Endothelial cell of umbilical vein (primary cell): ENCODE measurements at regions not wholly inside any gene's neighbourhood (a gene's known extent, or its start where the extent isn't known, plus 50 kb on each side); places are given as distances from the start of the nearest gene placed in this dataset.

Experiments
- BruUV-seq: library from RNA; stranded (reverse); fragments of 400-500 nt; replicated peaks from 2 replicates; lab custom pipeline; 2021; lab: Mats Ljungman, UMichigan
- CTCF ChIA-PET: fragments of 300-600, 350-600 bp; sonication (Branson Sonifier 250); formaldehyde crosslinking; loops from one replicate; lab custom pipeline; 2021; ENCODE audit warnings: antibody characterized with exemption, inconsistent platforms; lab: Charles Lee
- POLR2A ChIA-PET: fragments of 300-600, 350-600 bp; sonication (Branson Sonifier 250); formaldehyde crosslinking; loops from one replicate; lab custom pipeline; 2021; ENCODE audit warnings: antibody characterized with exemption, inconsistent platforms; lab: Charles Lee
- DNase-seq: peaks from one replicate; pipeline ENCODE4 v3.0.0-alpha.2; 2011; ENCODE audit warnings: low read depth, low spot score
- FAIRE-seq: peaks from 2 replicates; lab custom pipeline; 2011; peaks lifted over from hg19 to GRCh38; lab: Jason Lieb, UNC
- H2AFZ ChIP-seq: 2 replicates; pipeline ENCODE4 v1.6.0; 2012; ENCODE audit warnings: low read depth, low read length, control low read depth, inconsistent platforms
- H3K27ac ChIP-seq: 2 replicates; pipeline ENCODE4 v1.5.1; 2011; ENCODE audit warnings: low read depth, mild to moderate bottlenecking, control low read depth, low read length, moderate library complexity; ENCODE audit not compliant: insufficient read depth
- H3K27me3 ChIP-seq, 2 experiments: 2 replicates each; pipeline versions ENCODE4 v1.6.0 to v1.6.1; 2011; ENCODE audit warnings: low read length in 2 of 2, mixed read lengths in 1 of 2; ENCODE audit not compliant: control insufficient read depth in 2 of 2, insufficient read depth in 2 of 2
- H3K36me3 ChIP-seq, 2 experiments: 2 replicates in 1 of 2; 3 replicates in 1 of 2; pipeline ENCODE4 v1.5.1; 2011; ENCODE audit warnings: low read length in 2 of 2, mild to moderate bottlenecking in 1 of 2, moderate library complexity in 1 of 2; ENCODE audit not compliant: control insufficient read depth in 2 of 2, insufficient read depth in 2 of 2; ENCODE audit errors: extremely low read depth in 1 of 2
- H3K4me1 ChIP-seq: 3 replicates; pipeline ENCODE4 v1.5.1; 2011; ENCODE audit warnings: mild to moderate bottlenecking, low read length; ENCODE audit not compliant: control insufficient read depth, insufficient read depth; ENCODE audit errors: extremely low read depth
- H3K4me2 ChIP-seq: 2 replicates; pipeline ENCODE4 v1.6.1; 2011; ENCODE audit warnings: low read length, control low read depth, mixed read lengths; ENCODE audit not compliant: insufficient read depth
- H3K4me3 ChIP-seq, 3 experiments: fragments of 200-600 bp in 1 of 3; sonication (generic), shearing (Covaris generic) in 1 of 3; replicated peaks in 1 of 3; 2 replicates each; pipeline ENCODE4 v1.5.1; 2011 to 2016; ENCODE audit warnings: control low read depth in 3 of 3, low read length in 3 of 3, mild to moderate bottlenecking in 2 of 3, inconsistent platforms in 1 of 3, low read depth in 1 of 3, moderate library complexity in 1 of 3; ENCODE audit not compliant: insufficient read depth in 1 of 3
- H3K79me2 ChIP-seq: 2 replicates; pipeline ENCODE4 v1.6.0; 2012; ENCODE audit warnings: low read length, inconsistent platforms; ENCODE audit not compliant: control insufficient read depth, insufficient read depth
- H3K9ac ChIP-seq: replicated peaks from 2 replicates; pipeline ENCODE3; 2011; ENCODE audit warnings: low read length, control low read depth; ENCODE audit not compliant: insufficient read depth; ENCODE audit errors: extremely low read depth
- H3K9me1 ChIP-seq: replicated peaks from 3 replicates; pipeline ENCODE4 v1.6.0; 2011; ENCODE audit warnings: mild to moderate bottlenecking, low read length; ENCODE audit not compliant: control insufficient read depth, insufficient read depth; ENCODE audit errors: extremely low read depth
- H3K9me3 ChIP-seq: replicated peaks from 2 replicates; pipeline ENCODE4 v1.5.1; 2012; ENCODE audit warnings: low read length, inconsistent platforms; ENCODE audit not compliant: control insufficient read depth, insufficient read depth
- H4K20me1 ChIP-seq: replicated peaks from 2 replicates; pipeline ENCODE3; 2011; ENCODE audit warnings: mild to moderate bottlenecking, low read length; ENCODE audit not compliant: control insufficient read depth, insufficient read depth; ENCODE audit errors: extremely low read depth
- EZH2 ChIP-seq: IDR thresholded peaks from 2 replicates; pipeline ENCODE4 v1.6.1; 2012; ENCODE audit warnings: borderline replicate concordance, low read depth, mild to moderate bottlenecking, moderate library complexity, low read length, inconsistent platforms; ENCODE audit not compliant: severe bottlenecking
- FOS ChIP-seq: IDR thresholded peaks from 2 replicates; pipeline ENCODE4 v1.6.1; 2011; ENCODE audit warnings: mild to moderate bottlenecking, low read length, moderate library complexity, borderline replicate concordance; ENCODE audit not compliant: insufficient read depth
- GATA2 ChIP-seq: IDR thresholded peaks from 2 replicates; pipeline ENCODE4 v1.7.0; 2011; ENCODE audit warnings: low read depth, mild to moderate bottlenecking, moderate library complexity, mixed read lengths, low read length; ENCODE audit not compliant: insufficient read length, insufficient read depth
- JUN ChIP-seq: IDR thresholded peaks from 2 replicates; pipeline ENCODE4 v1.6.1; 2011; ENCODE audit warnings: borderline replicate concordance, low read depth; ENCODE audit not compliant: insufficient read length, insufficient read depth
- MAX ChIP-seq: IDR thresholded peaks from 2 replicates; pipeline ENCODE4 v1.6.1; 2011; ENCODE audit not compliant: insufficient read depth, insufficient read length
- MYC ChIP-seq: IDR thresholded peaks from one replicate; pipeline ENCODE4 v1.6.1; 2011; ENCODE audit warnings: mild to moderate bottlenecking, low read depth, low read length
- POLR2A ChIP-seq: IDR thresholded peaks from 2 replicates; pipeline ENCODE4 v1.6.1; 2012; ENCODE audit warnings: low read depth, mild to moderate bottlenecking, control low read depth, low read length
- POLR2AphosphoS5 ChIP-seq: IDR thresholded peaks from 2 replicates; pipeline ENCODE4 v1.6.1; 2012; ENCODE audit warnings: low read depth, mild to moderate bottlenecking, control low read depth, low read length, moderate library complexity; ENCODE audit not compliant: insufficient read depth
- dilution Hi-C: fragments of 300-500 bp; cut with MboI; formaldehyde crosslinking; loops from one replicate; pipeline ENCODE4 v1.15.0; 2019; ENCODE audit warnings: low sequenced_read_pairs; ENCODE audit not compliant: extremely low pct_ligation_motif_present
- intact Hi-C: fragments of 100-400 bp; cut with micrococcal nuclease; formaldehyde crosslinking; loops from one replicate; pipeline ENCODE4 v1.10.0; 2022
- TF ChIP-seq, protein P1 (sequence below), 2 donors: IDR thresholded peaks; 1 replicate in 1 of 2; 2 replicates in 1 of 2; pipeline ENCODE4 v1.5.1; 2011; ENCODE audit warnings: low read length in 2 of 2, mild to moderate bottlenecking in 2 of 2, moderate library complexity in 2 of 2, control low read depth in 1 of 2, inconsistent platforms in 1 of 2, low read depth in 1 of 2; ENCODE audit not compliant: insufficient read depth in 1 of 2; ENCODE audit errors: extremely low read depth in 1 of 2

- Histone ChIP-seq H3K36me3 (no peaks in the 10 kb centered on the region), H3K9ac (no peak overlapping the region), H3K4me2 (no peak overlapping the region), H3K4me1 (no peaks in the 10 kb centered on the region), H3K27me3 (no peaks in the 10 kb centered on the region), H3K27ac (no peak overlapping the region), H3K9me3 (peaks cover 2% of the 10 kb centered on the region), H2AFZ (no peak overlapping the region), H4K20me1 (no peaks in the 10 kb centered on the region), H3K79me2 (no peaks in the 10 kb centered on the region), H3K4me3 (no peak overlapping the region), H3K9me1 (no peaks in the 10 kb centered on the region)
- intact Hi-C loops: no loop called here
- ChIA-PET POLR2A (no interaction called here), CTCF (no interaction called here)
- FAIRE-seq: no peak
- no peak for DNase-seq
- TF ChIP-seq EZH2 (no peak), POLR2AphosphoS5 (no peak), MYC (no peak), GATA2 (no peak), JUN (no peak), MAX (no peak), POLR2A (no peak), FOS (no peak)
- TF ChIP-seq, protein P1, sequence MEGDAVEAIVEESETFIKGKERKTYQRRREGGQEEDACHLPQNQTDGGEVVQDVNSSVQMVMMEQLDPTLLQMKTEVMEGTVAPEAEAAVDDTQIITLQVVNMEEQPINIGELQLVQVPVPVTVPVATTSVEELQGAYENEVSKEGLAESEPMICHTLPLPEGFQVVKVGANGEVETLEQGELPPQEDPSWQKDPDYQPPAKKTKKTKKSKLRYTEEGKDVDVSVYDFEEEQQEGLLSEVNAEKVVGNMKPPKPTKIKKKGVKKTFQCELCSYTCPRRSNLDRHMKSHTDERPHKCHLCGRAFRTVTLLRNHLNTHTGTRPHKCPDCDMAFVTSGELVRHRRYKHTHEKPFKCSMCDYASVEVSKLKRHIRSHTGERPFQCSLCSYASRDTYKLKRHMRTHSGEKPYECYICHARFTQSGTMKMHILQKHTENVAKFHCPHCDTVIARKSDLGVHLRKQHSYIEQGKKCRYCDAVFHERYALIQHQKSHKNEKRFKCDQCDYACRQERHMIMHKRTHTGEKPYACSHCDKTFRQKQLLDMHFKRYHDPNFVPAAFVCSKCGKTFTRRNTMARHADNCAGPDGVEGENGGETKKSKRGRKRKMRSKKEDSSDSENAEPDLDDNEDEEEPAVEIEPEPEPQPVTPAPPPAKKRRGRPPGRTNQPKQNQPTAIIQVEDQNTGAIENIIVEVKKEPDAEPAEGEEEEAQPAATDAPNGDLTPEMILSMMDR (IDR thresholded peaks at IDR 0.05; ENCODE audit: extremely low read depth in 1 of 2, insufficient read depth in 1 of 2, low read depth in 1 of 2, low read length in 2 of 2): no peak
- BruUV-seq: no TSS peak
- dilution Hi-C loops: no loop called here
These were observed 296.5 kb upstream of the THSD7B start for GRCh38 chr2:136468799-136469369.
